HepG2 (cell line): ENCODE measurements at regions not wholly inside any gene's neighbourhood (a gene's known extent, or its start where the extent isn't known, plus 50 kb on each side); places are given as distances from the start of the nearest gene placed in this dataset.

Source experiments
- ATAC-seq: fragments of 200-7000 bp; cut with Tn5 transposase; 3 replicates; pipeline ENCODE4 v1.9.1; 2020; ENCODE audit warnings: mild to moderate bottlenecking, moderate library complexity
- BruUV-seq: library from RNA; stranded (reverse); fragments of 400-500 nt; replicated peaks from 2 replicates; lab custom pipeline; 2021; lab: Mats Ljungman, UMichigan
- CTCF ChIA-PET: fragments of 300-600 bp; formaldehyde crosslinking; extraction: SDS; loops from one replicate; lab custom pipeline; 2021; ENCODE audit warnings: low total read pairs, inconsistent platforms, low intra/inter-chr PET ratio; lab: Yijun Ruan, JAX
- POLR2A ChIA-PET: fragments of 350-600 bp; sonication (Branson Sonifier 250); formaldehyde crosslinking; loops from one replicate; lab custom pipeline; 2020; ENCODE audit warnings: antibody characterized with exemption, inconsistent platforms; lab: Yijun Ruan, JAX
- DNase-seq: peaks from one replicate; pipeline ENCODE4 v3.0.0-alpha.2; 2015; ENCODE audit warnings: low spot score
- FAIRE-seq: peaks from 3 replicates; lab custom pipeline; 2011; peaks lifted over from hg19 to GRCh38; lab: Jason Lieb, UNC
- H2AFZ ChIP-seq: one replicate; pipeline ENCODE4 v1.6.1; 2011; ENCODE audit warnings: low read length, inconsistent platforms
- H3K27ac ChIP-seq: fragments of 300-600 bp; 3 replicates; pipeline ENCODE4 v1.8.0; 2011; ENCODE audit warnings: mixed run types, mild to moderate bottlenecking, mixed read lengths, low read length, inconsistent platforms; ENCODE audit not compliant: insufficient read depth; ENCODE audit errors: extremely low read length
- H3K27me3 ChIP-seq, 2 experiments: fragments of 200-600 bp in 1 of 2; 2 replicates in 1 of 2; 3 replicates in 1 of 2; pipeline versions ENCODE4 v1.6.0 to v1.8.0; 2011; ENCODE audit warnings: low read length in 2 of 2, mild to moderate bottlenecking in 2 of 2, moderate library complexity in 2 of 2, inconsistent platforms in 1 of 2; ENCODE audit not compliant: insufficient read depth in 2 of 2, control insufficient read depth in 1 of 2
- H3K36me3 ChIP-seq, 2 experiments: fragments of 200-600 bp in 1 of 2; replicated peaks in 1 of 2; 2 replicates in 1 of 2; 3 replicates in 1 of 2; pipeline versions ENCODE4 v1.5.1 to v1.8.0; 2011; ENCODE audit warnings: low read length in 2 of 2, inconsistent platforms in 1 of 2; ENCODE audit not compliant: insufficient read depth in 2 of 2, control insufficient read depth in 1 of 2
- H3K4me1 ChIP-seq: 2 replicates; pipeline ENCODE4 v1.5.1; 2012; ENCODE audit warnings: low read length, inconsistent platforms; ENCODE audit not compliant: insufficient read depth
- H3K4me2 ChIP-seq: 2 replicates; pipeline ENCODE4 v1.6.0; 2011; ENCODE audit warnings: low read depth, low read length, inconsistent platforms
- H3K4me3 ChIP-seq, 3 experiments: fragments of 200-600 bp in 1 of 3; sonication (generic), shearing (Covaris generic) in 1 of 3; replicated peaks in 1 of 3; 2 replicates each; pipeline ENCODE4 v1.5.1; 2011 to 2016; ENCODE audit warnings: low read length in 3 of 3, inconsistent platforms in 2 of 3, low read depth in 2 of 3, mild to moderate bottlenecking in 2 of 3, control low read depth in 1 of 3, mixed read lengths in 1 of 3; ENCODE audit not compliant: insufficient read depth in 1 of 3
- H3K79me2 ChIP-seq: one replicate; pipeline ENCODE4 v1.6.1; 2011; ENCODE audit warnings: low read length, inconsistent platforms; ENCODE audit not compliant: insufficient read depth
- H3K9ac ChIP-seq: 2 replicates; pipeline ENCODE4 v1.6.0; 2011; ENCODE audit warnings: mild to moderate bottlenecking, low read depth, low read length, inconsistent platforms; ENCODE audit not compliant: insufficient read depth
- H3K9me3 ChIP-seq: 2 replicates; pipeline ENCODE4 v1.5.1; 2012; ENCODE audit warnings: mild to moderate bottlenecking, low read length
- H4K20me1 ChIP-seq: 2 replicates; pipeline ENCODE4 v1.6.0; 2011; ENCODE audit warnings: inconsistent platforms, mild to moderate bottlenecking, low read length, moderate library complexity; ENCODE audit not compliant: insufficient read depth
- HDAC2 ChIP-seq: sonication (generic); formaldehyde crosslinking; IDR thresholded peaks from 2 replicates; pipeline ENCODE4 v1.4.0; 2020; ENCODE audit warnings: missing genetic modification reagents
- NFE2L1 ChIP-seq: sonication (generic); formaldehyde crosslinking; IDR thresholded peaks from 2 replicates; pipeline ENCODE4 v1.4.0; 2020; ENCODE audit warnings: missing genetic modification reagents, mild to moderate bottlenecking, borderline replicate concordance
- ZBTB26 ChIP-seq: IDR thresholded peaks from 2 replicates; pipeline ENCODE4 v1.6.1; 2016; ENCODE audit warnings: missing compliant biosample characterization, missing genetic modification reagents, borderline replicate concordance
- ZFAT ChIP-seq: sonication (generic); formaldehyde crosslinking; conservative IDR thresholded peaks from 2 replicates; pipeline ENCODE4 v1.8.1; 2023; ENCODE audit warnings: missing genetic modification reagents, inconsistent platforms
- ZNF280D ChIP-seq: sonication (generic); formaldehyde crosslinking; IDR thresholded peaks from 2 replicates; pipeline ENCODE4 v1.5.1; 2020; ENCODE audit warnings: mild to moderate bottlenecking, missing genetic modification reagents
- ZNF331 ChIP-seq: sonication (generic); formaldehyde crosslinking; IDR thresholded peaks from 2 replicates; pipeline ENCODE4 v1.4.0; 2020; ENCODE audit warnings: missing genetic modification reagents
- ZNF510 ChIP-seq: sonication (generic); formaldehyde crosslinking; IDR thresholded peaks from 2 replicates; pipeline ENCODE4 v1.4.0; 2020; ENCODE audit warnings: low read depth, mild to moderate bottlenecking, missing genetic modification reagents
- ZNF569 ChIP-seq: sonication (generic); formaldehyde crosslinking; IDR thresholded peaks from 2 replicates; pipeline ENCODE4 v1.5.0; 2020; ENCODE audit warnings: mild to moderate bottlenecking, missing genetic modification reagents, moderate library complexity, borderline replicate concordance
- ZNF597 ChIP-seq: sonication (generic); formaldehyde crosslinking; IDR thresholded peaks from 2 replicates; pipeline ENCODE4 v1.5.0; 2020; ENCODE audit warnings: missing genetic modification reagents
- ZNF747 ChIP-seq: sonication (generic); formaldehyde crosslinking; IDR thresholded peaks from 2 replicates; pipeline ENCODE4 v1.8.1; 2023; ENCODE audit warnings: missing genetic modification reagents, mild to moderate bottlenecking, borderline replicate concordance
- WGBS: methylation state at CpG from one replicate; pipeline ENCODE4 v1.1.6; 2017; ENCODE audit warnings: low lambda C conversion rate; 5-methylcytosine and 5-hydroxymethylcytosine counted together
- in situ Hi-C: cut with HindIII; loops from 2 replicates; pipeline ENCODE4 v1.10.0; 2017; ENCODE audit warnings: low pct_unique_long_range_greater_than_20kb; ENCODE audit not compliant: extremely low pct_ligation_motif_present
- intact Hi-C: fragments of 100-400 bp; cut with micrococcal nuclease; formaldehyde crosslinking; loops from one replicate; pipeline ENCODE4 v1.10.0; 2022; ENCODE audit not compliant: unreplicated experiment

- no peak overlapping the region for H3K9ac ChIP-seq
- POLR2A ChIA-PET = no interaction called here
- 13% methylated on average over 4 of the region's 4 CpGs for WGBS
- no peak overlapping the region for H2AFZ ChIP-seq
- no peak overlapping the region for H3K27ac ChIP-seq
- H3K27me3 ChIP-seq = peaks cover 0 to 60% of the 10 kb centered on the region in 2 experiments; a peak in 3 of 5 replicates
- no peaks in the 10 kb centered on the region for H3K79me2 ChIP-seq
- TF ChIP-seq ZFAT (no peak), HDAC2 (CRISPR knock-in tag) (no peak), ZNF280D (no peak), NFE2L1 (CRISPR knock-in tag) (no peak), ZNF597 (CRISPR knock-in tag) (no peak), ZNF510 (CRISPR knock-in tag) (no peak), ZNF331 (no peak), ZBTB26 (CRISPR knock-in tag) (no peak), ZNF569 (CRISPR knock-in tag) (no peak), ZNF747 (CRISPR knock-in tag) (no peak)
- TF ChIP-seq, all 625 proteins: peak for 0
- ATAC-seq = no peak
- H3K4me2 ChIP-seq = no peak overlapping the region
- no peak for FAIRE-seq
- in situ Hi-C loops (no loop called here), intact Hi-C loops (no loop called here)
- no peak for DNase-seq
- no peaks in the 10 kb centered on the region for H3K36me3 ChIP-seq
- BruUV-seq = no TSS peak
- CTCF ChIA-PET = no interaction called here
- no peaks in the 10 kb centered on the region for H3K9me3 ChIP-seq
- no peaks in the 10 kb centered on the region for H3K4me1 ChIP-seq
- no peak overlapping the region for H3K4me3 ChIP-seq
- H4K20me1 ChIP-seq = no peaks in the 10 kb centered on the region
These were observed 73.0 kb downstream of the TMEM114 start for GRCh38 chr16:8517280-8517679.
